ENCODE measurements at regions not wholly inside any gene's neighbourhood (a gene's known extent, or its start where the extent isn't known, plus 50 kb on each side); places are given as distances from the start of the nearest gene placed in this dataset.

- 79% methylated on average over 3 of the region's 3 CpGs for WGBS (ENCODE audit: low lambda C conversion rate, missing lambda C conversion rate)
- Histone ChIP-seq H3K9me2 (replicated peaks; ENCODE audit: insufficient read depth) (no peaks in the 10 kb centered on the region), H3K27me3 (no peaks in the 10 kb centered on the region), H4K20me1 (ENCODE audit: insufficient read depth, poor library complexity, severe bottlenecking) (no peaks in the 10 kb centered on the region), H3K4me3 (no peak overlapping the region), H3K4me2 (no peak overlapping the region), H3K36me3 (replicated peaks; ENCODE audit: insufficient read depth, low read depth) (no peaks in the 10 kb centered on the region), H2AFZ (no peak overlapping the region), H3K27ac (no peak overlapping the region), H3K79me2 (no peaks in the 10 kb centered on the region), H3K9me3 (ENCODE audit: low read depth) (no peaks in the 10 kb centered on the region), H3K4me1 (ENCODE audit: insufficient read depth) (no peaks in the 10 kb centered on the region)
- no peak for DNase-seq (ENCODE audit: low spot score)
- no peak for TF ChIP-seq EZH2 (IDR thresholded peaks at IDR 0.05; ENCODE audit: borderline replicate concordance)
- no peak for TF ChIP-seq EZH2phosphoT487 (IDR thresholded peaks at IDR 0.05; ENCODE audit: low read depth, severe bottlenecking, unreplicated experiment)
- no peak for TF ChIP-seq CTCF (IDR thresholded peaks at IDR 0.05; ENCODE audit: poor library complexity)
Observed at GRCh38 chr2:76445880-76446279, 735.2 kb upstream of the GCFC2 start.

GRCh38 chr2:76444732-76445131 is 734.0 kb upstream of the GCFC2 start:
- no peaks in the 10 kb centered on the region for H3K9me2 ChIP-seq (replicated peaks; ENCODE audit: insufficient read depth)
- TF ChIP-seq EZH2 (IDR thresholded peaks at IDR 0.05; ENCODE audit: borderline replicate concordance) = no peak
- no peak for TF ChIP-seq EZH2phosphoT487 (IDR thresholded peaks at IDR 0.05; ENCODE audit: low read depth, severe bottlenecking, unreplicated experiment)
- no peak for TF ChIP-seq CTCF (IDR thresholded peaks at IDR 0.05; ENCODE audit: poor library complexity)
- H3K4me2 ChIP-seq = no peak overlapping the region
- no peaks in the 10 kb centered on the region for H3K36me3 ChIP-seq (replicated peaks; ENCODE audit: insufficient read depth, low read depth)
- H3K9me3 ChIP-seq (ENCODE audit: low read depth) = no peaks in the 10 kb centered on the region
- no peaks in the 10 kb centered on the region for H3K79me2 ChIP-seq
- H3K4me3 ChIP-seq = no peak overlapping the region
- H3K27ac ChIP-seq = no peak overlapping the region
- 94% methylated on average over 3 of the region's 3 CpGs for WGBS (ENCODE audit: low lambda C conversion rate, missing lambda C conversion rate)
- no peak overlapping the region for H2AFZ ChIP-seq
- no peaks in the 10 kb centered on the region for H4K20me1 ChIP-seq (ENCODE audit: insufficient read depth, poor library complexity, severe bottlenecking)
- H3K4me1 ChIP-seq (ENCODE audit: insufficient read depth) = no peaks in the 10 kb centered on the region
- DNase-seq (ENCODE audit: low spot score) = no peak
- H3K27me3 ChIP-seq = no peaks in the 10 kb centered on the region

DNA sequence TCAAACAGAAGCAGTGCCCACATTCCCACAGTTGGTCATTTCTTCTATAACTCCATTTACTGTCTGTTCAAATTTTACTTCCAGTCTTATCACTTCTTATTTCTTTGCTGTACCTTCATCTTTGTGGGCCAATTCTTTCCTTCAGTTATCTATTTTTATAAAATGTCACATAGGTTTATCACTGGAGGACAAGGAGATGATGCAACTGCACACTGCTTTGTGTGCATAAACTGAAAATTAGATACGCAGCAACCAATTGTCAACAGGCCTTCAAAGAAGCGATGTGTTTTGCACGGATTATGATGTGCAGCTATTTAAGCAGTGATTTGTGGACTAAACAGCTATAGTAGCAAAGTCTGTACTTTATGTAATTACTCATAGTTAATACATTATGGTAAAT is 726.8 kb upstream of the GCFC2 start:
- 76% methylated on average over 3 of the region's 3 CpGs for WGBS (ENCODE audit: low lambda C conversion rate, missing lambda C conversion rate)
- no peak for DNase-seq (ENCODE audit: low spot score)
- Histone ChIP-seq H3K79me2 (no peaks in the 10 kb centered on the region), H2AFZ (no peak overlapping the region), H3K36me3 (replicated peaks; ENCODE audit: insufficient read depth, low read depth) (no peaks in the 10 kb centered on the region), H3K4me3 (no peak overlapping the region), H3K27me3 (no peaks in the 10 kb centered on the region), H3K27ac (no peak overlapping the region), H4K20me1 (ENCODE audit: insufficient read depth, poor library complexity, severe bottlenecking) (no peaks in the 10 kb centered on the region), H3K4me1 (ENCODE audit: insufficient read depth) (no peaks in the 10 kb centered on the region), H3K9me3 (ENCODE audit: low read depth) (no peaks in the 10 kb centered on the region), H3K4me2 (no peak overlapping the region), H3K9me2 (replicated peaks; ENCODE audit: insufficient read depth) (no peaks in the 10 kb centered on the region)
- TF ChIP-seq EZH2 (IDR thresholded peaks at IDR 0.05; ENCODE audit: borderline replicate concordance) (no peak), EZH2phosphoT487 (IDR thresholded peaks at IDR 0.05; ENCODE audit: low read depth, severe bottlenecking, unreplicated experiment) (no peak), CTCF (IDR thresholded peaks at IDR 0.05; ENCODE audit: poor library complexity) (no peak)

DNA sequence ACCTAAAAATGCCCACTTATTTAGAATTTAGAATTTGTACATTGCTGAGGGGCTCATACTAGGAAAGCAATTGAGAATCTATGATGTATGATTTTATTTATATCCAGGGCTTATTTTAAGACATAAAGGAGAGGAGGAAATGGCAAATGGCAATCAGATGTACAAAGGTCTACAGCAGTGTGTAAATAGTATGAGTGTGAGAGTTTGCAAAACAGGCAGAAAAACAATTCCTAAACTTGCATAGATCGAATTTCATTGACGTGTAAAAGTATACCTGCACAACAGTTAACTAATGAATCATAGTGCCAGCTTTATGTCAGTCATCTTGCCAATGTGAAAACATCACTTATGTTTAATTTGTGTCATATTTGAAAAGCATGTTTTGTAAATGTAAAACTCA is 718.7 kb upstream of the GCFC2 start:
- DNase-seq (ENCODE audit: low spot score) = no peak
- Histone ChIP-seq H3K4me1 (ENCODE audit: insufficient read depth) (no peaks in the 10 kb centered on the region), H3K4me2 (no peak overlapping the region), H4K20me1 (ENCODE audit: insufficient read depth, poor library complexity, severe bottlenecking) (no peaks in the 10 kb centered on the region), H3K36me3 (replicated peaks; ENCODE audit: insufficient read depth, low read depth) (no peaks in the 10 kb centered on the region), H3K27me3 (no peaks in the 10 kb centered on the region), H3K4me3 (no peak overlapping the region), H3K9me2 (replicated peaks; ENCODE audit: insufficient read depth) (no peaks in the 10 kb centered on the region), H3K79me2 (no peaks in the 10 kb centered on the region), H2AFZ (no peak overlapping the region), H3K27ac (no peak overlapping the region), H3K9me3 (ENCODE audit: low read depth) (no peaks in the 10 kb centered on the region)
- WGBS (ENCODE audit: low lambda C conversion rate, missing lambda C conversion rate) = 63% methylated on average over 2 of the region's 2 CpGs
- TF ChIP-seq CTCF (IDR thresholded peaks at IDR 0.05; ENCODE audit: poor library complexity) = no peak

Measured in hepatocyte (in vitro differentiated cells).